ENCODE measurements at regions not wholly inside any gene's neighbourhood (a gene's known extent, or its start where the extent isn't known, plus 50 kb on each side); places are given as distances from the start of the nearest gene placed in this dataset.

DNA sequence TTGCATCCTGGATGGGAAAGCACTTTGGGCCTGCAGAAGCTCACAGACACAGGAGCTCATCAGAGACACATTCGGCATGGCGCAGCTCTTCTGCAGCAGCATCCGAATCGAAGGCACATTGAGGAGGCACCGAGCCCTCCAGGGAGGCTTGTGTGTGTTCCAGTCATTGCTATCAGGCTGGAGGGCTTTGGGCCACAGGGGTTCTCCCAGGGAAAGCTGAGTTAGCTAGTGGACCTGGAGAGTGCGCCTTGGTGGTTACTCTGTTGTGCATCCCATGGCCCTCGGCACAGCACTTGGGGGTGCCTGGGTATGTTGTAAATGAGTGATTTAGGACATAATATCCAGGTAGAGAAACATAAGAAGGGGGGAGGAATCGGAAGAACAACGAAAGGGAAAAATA is 388.7 kb upstream of the RNF32 start:
- TF ChIP-seq, protein P1, sequence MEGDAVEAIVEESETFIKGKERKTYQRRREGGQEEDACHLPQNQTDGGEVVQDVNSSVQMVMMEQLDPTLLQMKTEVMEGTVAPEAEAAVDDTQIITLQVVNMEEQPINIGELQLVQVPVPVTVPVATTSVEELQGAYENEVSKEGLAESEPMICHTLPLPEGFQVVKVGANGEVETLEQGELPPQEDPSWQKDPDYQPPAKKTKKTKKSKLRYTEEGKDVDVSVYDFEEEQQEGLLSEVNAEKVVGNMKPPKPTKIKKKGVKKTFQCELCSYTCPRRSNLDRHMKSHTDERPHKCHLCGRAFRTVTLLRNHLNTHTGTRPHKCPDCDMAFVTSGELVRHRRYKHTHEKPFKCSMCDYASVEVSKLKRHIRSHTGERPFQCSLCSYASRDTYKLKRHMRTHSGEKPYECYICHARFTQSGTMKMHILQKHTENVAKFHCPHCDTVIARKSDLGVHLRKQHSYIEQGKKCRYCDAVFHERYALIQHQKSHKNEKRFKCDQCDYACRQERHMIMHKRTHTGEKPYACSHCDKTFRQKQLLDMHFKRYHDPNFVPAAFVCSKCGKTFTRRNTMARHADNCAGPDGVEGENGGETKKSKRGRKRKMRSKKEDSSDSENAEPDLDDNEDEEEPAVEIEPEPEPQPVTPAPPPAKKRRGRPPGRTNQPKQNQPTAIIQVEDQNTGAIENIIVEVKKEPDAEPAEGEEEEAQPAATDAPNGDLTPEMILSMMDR (IDR thresholded peaks at IDR 0.05) = no peak
- TF ChIP-seq POLR2A (IDR thresholded peaks at IDR 0.05) = no peak
- no peak for TF ChIP-seq POLR2AphosphoS5 (IDR thresholded peaks at IDR 0.05)
